Choroid plexus epithelial cell (primary cell): ENCODE measurements at regions not wholly inside any gene's neighbourhood (a gene's known extent, or its start where the extent isn't known, plus 50 kb on each side); places are given as distances from the start of the nearest gene placed in this dataset.

Experiments
- DNase-seq: peaks from one replicate; pipeline ENCODE4 v3.0.0-alpha.2; 2010; ENCODE audit warnings: low read depth
- H3K4me3 ChIP-seq: 2 replicates; pipeline ENCODE4 v1.5.1; 2011; ENCODE audit warnings: low read depth, mild to moderate bottlenecking, control low read depth, low read length, moderate library complexity
- TF ChIP-seq, protein P1 (sequence below): conservative IDR thresholded peaks from 2 replicates; pipeline ENCODE4 v1.5.1; 2011; ENCODE audit warnings: low read depth, mild to moderate bottlenecking, control low read depth, inconsistent platforms, low read length, moderate library complexity

DNA sequence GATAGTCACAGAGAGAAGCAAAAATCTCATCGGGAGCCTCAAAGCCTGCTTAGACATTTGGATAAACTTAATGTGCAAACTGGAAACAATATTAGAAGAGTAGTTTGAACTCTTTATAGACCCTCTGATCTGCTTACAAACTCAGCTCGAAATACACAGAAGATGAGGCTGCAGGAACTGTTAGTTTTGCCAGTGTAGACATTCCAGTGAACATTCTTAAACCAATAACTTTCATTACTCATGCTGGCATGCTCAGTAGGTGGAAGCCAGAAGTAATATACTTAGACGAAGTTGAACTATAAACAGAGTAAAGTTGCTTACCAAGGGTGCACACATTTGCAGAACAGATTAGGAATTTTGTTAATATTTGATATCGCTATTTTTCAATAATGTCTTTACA, 303.5 kb downstream of the ANKRD50 start:
- DNase-seq = peak; percentile 64
- no peak overlapping the region for H3K4me3 ChIP-seq
- TF ChIP-seq, protein P1, sequence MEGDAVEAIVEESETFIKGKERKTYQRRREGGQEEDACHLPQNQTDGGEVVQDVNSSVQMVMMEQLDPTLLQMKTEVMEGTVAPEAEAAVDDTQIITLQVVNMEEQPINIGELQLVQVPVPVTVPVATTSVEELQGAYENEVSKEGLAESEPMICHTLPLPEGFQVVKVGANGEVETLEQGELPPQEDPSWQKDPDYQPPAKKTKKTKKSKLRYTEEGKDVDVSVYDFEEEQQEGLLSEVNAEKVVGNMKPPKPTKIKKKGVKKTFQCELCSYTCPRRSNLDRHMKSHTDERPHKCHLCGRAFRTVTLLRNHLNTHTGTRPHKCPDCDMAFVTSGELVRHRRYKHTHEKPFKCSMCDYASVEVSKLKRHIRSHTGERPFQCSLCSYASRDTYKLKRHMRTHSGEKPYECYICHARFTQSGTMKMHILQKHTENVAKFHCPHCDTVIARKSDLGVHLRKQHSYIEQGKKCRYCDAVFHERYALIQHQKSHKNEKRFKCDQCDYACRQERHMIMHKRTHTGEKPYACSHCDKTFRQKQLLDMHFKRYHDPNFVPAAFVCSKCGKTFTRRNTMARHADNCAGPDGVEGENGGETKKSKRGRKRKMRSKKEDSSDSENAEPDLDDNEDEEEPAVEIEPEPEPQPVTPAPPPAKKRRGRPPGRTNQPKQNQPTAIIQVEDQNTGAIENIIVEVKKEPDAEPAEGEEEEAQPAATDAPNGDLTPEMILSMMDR = no peak

DNA sequence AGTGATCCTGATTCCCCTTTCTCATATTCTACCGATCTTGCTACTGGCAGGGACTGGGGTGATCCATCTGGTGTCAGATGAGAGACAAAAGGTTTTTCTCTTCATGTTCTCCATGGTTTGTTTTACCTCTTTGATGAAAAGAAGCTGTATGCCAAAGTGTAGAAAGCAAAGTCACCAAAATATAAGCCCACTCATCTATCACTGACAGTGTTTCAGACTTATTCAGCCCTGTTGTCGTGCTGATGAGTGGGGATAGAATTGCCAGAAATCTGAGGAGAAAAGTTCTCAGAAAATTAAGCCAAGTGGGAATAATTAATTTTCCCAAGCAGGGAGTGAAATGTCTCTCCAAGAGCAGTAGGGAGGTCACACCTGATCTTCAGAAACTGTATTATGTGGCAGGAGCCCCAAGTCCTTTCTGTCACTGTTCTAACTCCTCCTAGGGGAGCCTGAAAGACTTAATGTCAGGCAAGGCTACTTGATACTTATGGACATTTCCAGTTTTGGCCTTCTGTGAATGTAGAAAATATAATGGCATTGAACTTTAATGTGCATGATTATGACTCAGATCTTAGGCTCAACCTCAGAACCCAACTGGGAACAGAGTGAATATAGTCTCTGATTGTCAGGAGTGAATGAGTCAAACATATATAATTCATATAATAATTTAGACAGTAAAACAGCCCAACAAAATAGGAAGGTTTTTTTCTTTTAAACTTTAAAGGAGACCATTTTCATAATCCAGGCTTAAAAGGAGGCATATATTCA, 298.1 kb downstream of the ANKRD50 start:
- no peak overlapping the region for H3K4me3 ChIP-seq
- TF ChIP-seq, protein P1 = no peak
- no peak for DNase-seq

- TF ChIP-seq, protein P1 = no peak
- peak; percentile 55 for DNase-seq
- no peak overlapping the region for H3K4me3 ChIP-seq
Measured at GRCh38 chr4:124415146-124415545, 297.4 kb downstream of the ANKRD50 start.

DNA sequence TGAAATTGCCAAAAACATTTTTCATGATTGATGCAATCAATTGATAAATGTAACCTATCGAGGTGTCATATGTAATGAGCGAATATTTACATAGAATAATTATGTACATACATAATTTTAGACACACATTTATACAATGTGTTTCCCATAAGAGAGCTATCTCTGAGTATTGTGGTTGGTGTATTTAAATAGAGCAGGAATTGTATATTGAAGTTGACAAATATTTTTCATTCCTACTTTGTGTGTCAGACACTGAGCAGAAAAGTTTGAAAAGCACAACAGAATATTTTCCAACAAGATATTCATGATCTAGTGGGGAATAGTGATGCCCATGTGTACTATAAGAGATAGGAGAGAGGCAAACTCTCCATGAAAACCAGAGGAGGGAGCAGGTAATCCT, 295.2 kb downstream of the ANKRD50 start:
- no peak for DNase-seq
- H3K4me3 ChIP-seq = no peak overlapping the region
- TF ChIP-seq, protein P1 = no peak

- H3K4me3 ChIP-seq = no peak overlapping the region
- TF ChIP-seq, protein P1 = no peak
- no peak for DNase-seq
Measured at GRCh38 chr4:124420166-124420695, 292.3 kb downstream of the ANKRD50 start.

DNA sequence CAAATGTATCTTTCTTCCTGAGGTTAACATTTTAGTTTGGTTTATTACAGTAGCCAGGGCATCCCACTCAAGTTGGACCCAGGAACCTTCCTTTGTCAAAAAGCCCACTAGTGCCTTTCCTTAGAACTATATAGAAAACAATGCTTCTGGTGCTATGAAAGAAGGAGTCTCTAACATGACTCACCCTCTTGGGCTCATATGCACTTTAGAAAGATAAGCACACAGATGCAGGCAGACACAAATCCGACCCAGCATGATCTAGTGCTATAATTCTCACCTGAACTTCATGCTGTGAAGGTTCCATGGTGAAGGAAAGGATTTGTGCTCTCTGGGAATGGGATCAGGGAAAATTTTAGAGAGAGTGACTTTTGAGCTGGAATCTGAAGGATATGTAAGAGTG, 289.4 kb downstream of the ANKRD50 start:
- DNase-seq = peak; percentile 68
- TF ChIP-seq, protein P1 = no peak

GRCh38 chr4:124426279-124426678, 286.3 kb downstream of the ANKRD50 start:
- TF ChIP-seq, protein P1 = no peak
- no peak for DNase-seq
- H3K4me3 ChIP-seq = no peak overlapping the region

More for the DNA sequence above, 289.4 kb downstream of the ANKRD50 start:
- H3K4me3 ChIP-seq = no peak overlapping the region
